Body of pancreas (tissue), 4 donors: ENCODE measurements at regions not wholly inside any gene's neighbourhood (a gene's known extent, or its start where the extent isn't known, plus 50 kb on each side); places are given as distances from the start of the nearest gene placed in this dataset.

Experiments
- POLR2A ChIP-seq, 3 donors: fragments of 450-650 bp; IDR thresholded peaks; one replicate each; pipeline ENCODE4 v1.6.1; 2016; ENCODE audit warnings: antibody characterized with exemption in 3 of 3, mild to moderate bottlenecking in 2 of 3
- TF ChIP-seq, protein P1 (sequence below), 7 experiments: fragments of 450-650 bp in 4 of 7; fragments of 200-600 bp in 3 of 7; sonication (generic) in 3 of 7; IDR thresholded peaks; one replicate each; pipeline ENCODE4 v1.5.1; 2016 to 2019; ENCODE audit warnings: antibody characterized with exemption in 7 of 7

DNA sequence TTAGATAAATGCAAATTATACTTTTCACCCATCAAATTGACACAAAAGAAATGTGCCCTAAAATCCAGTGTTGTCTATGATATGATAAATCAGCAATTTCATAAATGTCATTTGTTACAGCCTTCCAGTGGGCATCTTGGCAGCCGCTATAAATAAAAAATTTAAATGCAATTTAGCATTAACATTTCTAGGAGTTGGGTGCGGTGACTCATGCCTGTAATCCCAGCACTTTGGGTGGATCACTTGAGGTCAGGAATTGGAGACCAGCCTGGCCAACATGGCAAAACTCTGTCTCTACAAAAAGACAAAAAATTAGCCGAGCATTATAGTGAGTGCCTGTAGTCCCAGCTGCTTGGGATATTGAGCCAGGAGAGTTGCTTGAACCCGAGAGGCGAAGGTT is 65.9 kb upstream of the POMGNT2 start:
- TF ChIP-seq, protein P1, sequence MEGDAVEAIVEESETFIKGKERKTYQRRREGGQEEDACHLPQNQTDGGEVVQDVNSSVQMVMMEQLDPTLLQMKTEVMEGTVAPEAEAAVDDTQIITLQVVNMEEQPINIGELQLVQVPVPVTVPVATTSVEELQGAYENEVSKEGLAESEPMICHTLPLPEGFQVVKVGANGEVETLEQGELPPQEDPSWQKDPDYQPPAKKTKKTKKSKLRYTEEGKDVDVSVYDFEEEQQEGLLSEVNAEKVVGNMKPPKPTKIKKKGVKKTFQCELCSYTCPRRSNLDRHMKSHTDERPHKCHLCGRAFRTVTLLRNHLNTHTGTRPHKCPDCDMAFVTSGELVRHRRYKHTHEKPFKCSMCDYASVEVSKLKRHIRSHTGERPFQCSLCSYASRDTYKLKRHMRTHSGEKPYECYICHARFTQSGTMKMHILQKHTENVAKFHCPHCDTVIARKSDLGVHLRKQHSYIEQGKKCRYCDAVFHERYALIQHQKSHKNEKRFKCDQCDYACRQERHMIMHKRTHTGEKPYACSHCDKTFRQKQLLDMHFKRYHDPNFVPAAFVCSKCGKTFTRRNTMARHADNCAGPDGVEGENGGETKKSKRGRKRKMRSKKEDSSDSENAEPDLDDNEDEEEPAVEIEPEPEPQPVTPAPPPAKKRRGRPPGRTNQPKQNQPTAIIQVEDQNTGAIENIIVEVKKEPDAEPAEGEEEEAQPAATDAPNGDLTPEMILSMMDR (IDR thresholded peaks at IDR 0.05), result no peak
- no peak for TF ChIP-seq POLR2A (IDR thresholded peaks at IDR 0.05)
